HG03139 (cell line): ENCODE measurements at regions not wholly inside any gene's neighbourhood (a gene's known extent, or its start where the extent isn't known, plus 50 kb on each side); places are given as distances from the start of the nearest gene placed in this dataset.
"Not testable (repeated sequence)": the region's sequence is repeated elsewhere in the genome, so short reads cannot be mapped to it uniquely, and the experiment has no call there.

ENCODE experiments used
- ATAC-seq: cut with Tn5 transposase; IDR thresholded peaks from one replicate; pipeline ENCODE4 v1.9.1; 2021; ENCODE audit not compliant: unreplicated experiment

DNA sequence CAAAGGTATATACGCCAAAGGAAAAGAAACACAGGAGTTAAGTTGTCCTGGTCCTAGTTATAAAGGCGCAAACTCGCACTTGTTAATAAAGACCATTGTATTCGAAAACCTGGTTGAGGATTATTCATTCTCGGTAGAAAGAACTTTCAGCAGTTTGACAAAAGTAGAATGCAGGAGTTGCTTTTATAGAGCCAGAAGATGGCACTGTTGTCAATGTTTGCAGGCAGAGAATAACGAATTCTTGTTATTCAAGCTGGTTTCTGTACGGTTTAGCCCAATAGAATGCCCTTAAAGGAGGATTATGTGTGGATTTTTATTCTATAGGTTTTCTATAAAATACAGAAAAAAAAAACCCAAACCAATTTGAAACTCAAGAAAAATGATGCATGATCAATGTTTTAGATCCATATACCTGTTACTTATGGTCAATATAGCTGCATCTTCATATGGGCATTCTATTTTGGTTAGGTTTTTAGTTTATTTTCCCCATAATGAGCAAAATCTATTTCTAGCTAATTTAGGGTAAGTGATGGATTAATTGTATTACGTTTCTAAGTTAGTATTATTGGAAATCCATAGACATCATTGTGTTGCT is 510.3 kb downstream of the PLCL1 start:
- no peak for ATAC-seq

DNA sequence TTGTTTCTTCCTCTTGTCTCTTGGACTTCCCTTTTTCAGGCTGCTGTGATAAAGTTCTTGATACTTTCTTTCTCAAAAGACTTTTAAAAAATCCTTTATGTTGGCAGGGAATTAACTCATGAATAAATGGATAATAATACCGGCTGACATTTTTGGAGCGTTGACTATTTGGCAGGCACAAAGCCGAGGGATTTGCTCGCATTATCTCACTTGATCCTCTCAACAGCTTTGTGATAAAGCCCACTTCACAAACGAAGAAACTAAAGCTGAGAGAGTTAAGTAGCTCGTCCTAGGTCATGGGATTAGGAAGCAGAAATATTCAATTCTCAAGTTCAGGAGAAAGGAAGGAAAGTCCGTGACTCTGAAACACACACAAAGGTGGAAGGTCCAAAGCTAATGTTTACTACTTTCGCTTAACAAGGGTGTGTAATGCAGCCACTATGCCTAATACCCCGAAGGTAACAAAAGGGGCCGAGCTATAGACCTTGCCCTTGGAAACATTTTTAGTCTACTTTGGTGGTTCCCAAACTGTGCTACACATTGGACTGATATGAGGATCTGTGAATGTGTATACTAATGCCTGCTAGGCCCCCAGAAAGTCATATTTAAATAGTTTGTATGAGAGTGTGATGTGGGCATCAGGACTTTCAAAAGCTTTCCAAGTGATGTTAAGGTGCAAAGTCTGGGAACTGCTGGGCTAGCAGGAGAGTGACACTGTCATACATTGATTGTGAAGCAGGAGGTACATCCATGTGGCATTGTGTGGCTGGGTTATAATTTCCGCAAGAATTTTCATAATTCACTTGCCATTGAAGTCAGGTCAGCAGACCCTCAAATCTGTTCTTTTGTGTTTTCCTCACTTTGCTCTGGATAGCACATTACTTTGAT is 508.4 kb downstream of the PLCL1 start:
- no peak for ATAC-seq

DNA sequence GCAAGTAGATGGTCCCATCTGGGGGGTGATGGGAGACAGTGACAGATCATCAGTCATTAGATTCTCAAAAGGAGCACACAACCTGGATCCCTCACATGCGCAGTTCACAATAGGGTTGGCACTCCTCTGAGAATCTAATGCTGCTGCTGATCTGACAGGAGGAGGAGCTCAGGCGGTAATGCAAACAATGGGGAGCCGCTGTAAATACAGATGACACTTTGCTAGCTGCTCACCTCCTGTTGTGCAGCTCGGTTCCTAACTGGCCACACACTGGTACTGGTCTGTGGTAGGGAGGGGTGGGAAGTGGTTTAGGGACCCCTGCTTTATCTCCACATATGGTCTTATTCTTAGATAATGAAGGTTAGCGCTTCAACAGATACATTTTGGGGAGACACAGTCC is 506.6 kb downstream of the PLCL1 start:
- no peak for ATAC-seq

DNA sequence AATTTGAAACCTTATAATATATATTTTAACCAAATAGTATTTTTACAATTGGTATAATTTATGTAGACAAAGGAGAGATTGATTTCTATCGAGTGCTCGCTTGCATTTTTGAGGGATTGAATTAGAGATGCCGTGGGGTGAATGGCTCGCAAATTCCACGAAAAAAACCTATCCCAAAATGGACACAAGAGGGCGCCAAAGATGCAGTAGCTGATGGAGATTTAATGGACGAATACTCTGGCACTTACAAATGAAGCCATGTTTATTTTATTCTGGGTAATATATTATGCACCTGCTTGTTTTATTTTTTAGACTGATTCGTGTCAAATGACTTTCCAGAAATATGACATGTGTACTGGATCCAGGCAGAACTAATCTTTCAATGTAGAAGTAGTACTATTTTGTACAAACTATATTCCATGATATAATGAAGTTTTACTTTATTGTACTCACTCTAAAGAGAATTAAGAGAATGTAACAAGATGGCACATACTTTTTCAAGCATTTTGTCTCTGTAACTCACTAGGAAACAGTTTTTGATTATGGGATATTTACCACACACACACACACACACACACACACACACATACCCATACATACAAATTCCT is 505.4 kb downstream of the PLCL1 start:
- no peak for ATAC-seq

DNA sequence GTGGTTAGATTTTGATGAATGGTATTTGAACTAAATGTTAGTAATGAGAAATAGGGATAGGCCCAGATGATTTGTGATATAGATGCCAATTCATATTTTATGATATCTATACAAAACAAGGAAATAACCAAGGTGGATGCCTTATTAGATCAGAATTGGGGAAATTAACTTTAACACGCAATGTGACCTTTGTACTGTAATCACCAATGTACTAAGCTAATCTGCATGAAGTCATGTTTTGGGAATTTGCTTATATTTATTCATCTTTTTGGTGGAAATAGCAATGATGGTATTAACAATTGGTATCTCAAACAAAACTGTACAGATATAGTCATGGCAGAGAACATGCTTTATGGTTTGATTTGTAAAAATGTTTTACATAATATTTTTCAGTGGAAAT is 504.7 kb downstream of the PLCL1 start:
- ATAC-seq: no peak

DNA sequence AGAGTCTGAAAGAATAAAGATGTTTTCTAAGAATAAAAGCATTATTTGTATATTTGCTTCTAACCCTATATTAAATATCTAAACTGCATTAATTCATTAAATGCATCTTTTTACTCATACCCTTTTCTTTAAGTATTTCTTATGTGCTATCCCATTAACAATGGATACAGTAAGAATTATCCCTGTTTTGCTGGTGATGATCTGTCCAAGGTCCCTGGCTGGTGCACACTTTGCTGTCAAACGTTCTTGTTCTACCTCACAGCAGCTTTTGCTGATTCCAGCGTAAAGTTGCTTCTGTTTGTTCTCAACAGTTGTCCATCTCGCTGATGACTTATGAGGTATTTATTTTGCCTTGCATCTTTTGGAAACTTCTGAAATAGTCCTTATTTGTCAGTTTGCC is 504.0 kb downstream of the PLCL1 start:
- ATAC-seq: no peak

DNA sequence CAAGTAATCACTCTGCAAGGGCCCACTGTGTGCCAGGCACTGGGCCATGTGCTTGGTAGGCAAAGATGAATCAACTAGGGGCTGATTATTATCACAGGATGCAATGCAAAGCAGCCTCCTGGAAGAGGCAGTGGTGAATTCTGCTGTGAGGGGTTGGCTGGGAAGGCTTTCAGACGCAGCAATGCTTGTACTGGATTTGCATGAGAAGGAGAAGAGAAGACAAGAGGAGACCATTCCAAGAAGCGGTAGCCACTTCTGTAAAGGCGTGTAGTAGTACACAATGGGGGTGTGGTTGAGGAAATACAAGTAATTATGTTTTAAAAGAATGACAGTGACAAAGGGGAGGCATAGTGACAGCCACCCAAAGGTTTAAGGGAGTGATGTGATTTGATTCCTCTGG is 502.7 kb downstream of the PLCL1 start:
- ATAC-seq: no peak

DNA sequence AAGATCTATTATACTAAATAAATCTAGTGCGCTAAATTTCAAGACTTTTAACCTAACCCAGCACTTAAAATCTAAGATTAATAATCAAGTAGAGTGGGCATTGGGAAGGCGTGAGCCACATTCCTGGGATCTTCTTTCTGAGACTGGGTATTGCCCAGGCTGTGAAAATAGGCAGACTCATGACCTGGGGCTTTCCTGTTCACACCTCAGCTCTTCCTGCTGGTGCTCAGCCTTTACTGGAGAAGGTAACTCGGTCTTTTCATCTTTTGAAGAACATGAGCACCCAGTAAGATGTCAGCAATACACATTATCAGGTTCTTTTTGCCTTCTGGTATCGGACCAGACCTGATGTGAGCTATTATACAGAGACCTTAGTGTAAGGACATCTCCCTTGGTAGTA is 500.5 kb downstream of the PLCL1 start:
- ATAC-seq: no peak

DNA sequence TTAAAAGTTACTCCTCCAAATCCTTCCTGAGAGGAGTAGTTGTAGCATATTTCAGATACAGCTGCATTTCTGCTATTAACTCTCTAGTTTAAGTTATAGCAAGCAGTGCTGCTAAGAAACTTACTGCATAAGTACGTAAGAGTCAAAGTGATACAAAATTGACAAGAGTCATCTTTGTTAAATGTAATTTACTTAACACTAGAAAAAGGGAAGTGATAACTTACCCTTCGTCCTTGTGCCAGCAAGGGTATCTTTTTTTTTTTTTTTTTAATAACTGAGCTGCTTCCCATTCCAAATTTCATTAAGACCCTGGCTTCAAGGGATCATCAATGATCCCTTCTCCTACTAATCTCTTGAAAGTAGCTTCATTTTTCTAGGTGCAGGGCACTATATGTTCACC is 493.0 kb downstream of the PLCL1 start:
- no peak for ATAC-seq

DNA sequence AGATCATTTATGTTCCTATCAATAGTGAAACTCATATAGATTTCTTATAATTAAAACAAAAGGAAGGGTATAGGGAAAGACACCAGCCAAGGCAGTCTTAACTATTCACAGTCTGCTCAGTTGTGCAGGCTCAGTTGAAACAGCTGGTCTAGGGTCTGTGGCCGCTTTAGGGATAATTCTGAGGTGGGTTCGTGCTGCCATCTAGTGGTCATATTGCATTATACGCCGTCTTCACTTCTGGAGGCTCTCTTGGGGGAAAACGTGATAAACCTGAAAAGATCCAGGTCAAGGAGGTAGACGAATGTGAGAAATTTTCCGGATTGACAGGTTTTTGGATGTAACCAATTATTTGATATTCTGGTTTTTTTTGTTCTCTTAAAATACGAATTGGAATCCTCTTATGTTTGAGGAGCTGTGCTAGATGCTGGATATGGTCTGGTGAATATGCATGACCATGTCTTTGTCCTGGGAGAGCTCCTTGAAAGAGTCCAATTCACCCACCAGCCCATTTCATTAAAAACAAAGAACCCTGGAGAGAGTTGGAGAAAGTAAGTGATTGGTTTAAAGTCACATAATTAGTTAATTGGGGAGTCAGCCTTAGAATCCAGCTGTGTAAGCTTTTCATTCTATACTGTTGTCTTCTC is 492.4 kb downstream of the PLCL1 start:
- ATAC-seq: peak; percentile 90

DNA sequence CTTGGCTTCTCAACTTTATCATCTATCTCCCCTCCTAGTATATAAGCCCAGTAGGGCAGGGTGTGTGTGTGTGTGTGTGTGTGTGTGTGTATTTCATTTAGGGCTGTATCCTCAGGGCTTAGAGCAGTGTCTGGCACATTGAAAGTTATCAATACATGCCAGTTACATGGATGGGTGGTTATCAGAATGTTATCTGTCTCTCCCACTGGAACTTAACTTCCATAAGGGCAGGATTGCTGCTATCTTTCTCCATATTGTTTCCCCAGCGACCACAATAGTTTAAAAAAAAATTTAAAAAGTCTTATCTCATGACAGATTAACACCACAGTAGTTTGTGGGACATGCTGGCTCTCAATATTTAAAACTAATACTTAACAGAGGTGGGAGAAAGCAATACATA is 488.9 kb downstream of the PLCL1 start:
- ATAC-seq: no peak

DNA sequence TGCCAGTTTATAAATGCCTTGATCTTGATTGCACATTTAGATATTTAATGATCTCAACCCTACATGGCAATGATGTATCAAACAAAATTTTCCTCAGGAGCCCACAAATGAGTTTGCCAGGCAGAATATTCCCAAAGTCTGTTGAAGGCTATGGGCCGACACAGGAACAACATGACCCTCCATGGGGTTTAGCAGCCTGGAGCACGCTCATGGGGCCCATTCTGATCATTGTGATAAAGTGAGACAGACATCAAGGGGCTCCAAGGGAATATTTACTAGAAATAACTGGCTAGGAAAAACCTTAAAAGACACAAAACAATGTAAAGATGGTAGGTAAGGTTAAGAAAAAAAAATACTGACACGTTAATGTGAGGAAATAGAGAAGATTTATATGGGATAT is 485.4 kb downstream of the PLCL1 start:
- ATAC-seq: no peak

DNA sequence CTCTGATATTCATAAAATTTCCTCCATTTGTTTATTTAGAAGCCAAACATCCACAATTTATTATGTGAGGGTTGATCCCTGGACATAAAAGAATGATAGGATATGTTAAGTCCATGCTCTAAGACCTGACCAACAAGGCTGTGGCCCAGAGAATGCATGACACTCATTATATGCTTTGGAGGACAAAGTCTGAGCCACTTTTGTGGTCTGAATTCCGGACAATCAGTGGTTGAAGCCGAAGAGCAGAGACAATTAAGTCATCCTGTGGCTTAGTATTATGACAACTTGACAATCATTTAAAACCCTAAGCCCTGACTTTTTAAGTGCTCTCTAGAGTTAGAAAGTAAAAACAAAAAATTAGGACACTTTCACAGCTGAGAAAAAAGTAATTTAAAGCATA is 483.3 kb downstream of the PLCL1 start:
- no peak for ATAC-seq

DNA sequence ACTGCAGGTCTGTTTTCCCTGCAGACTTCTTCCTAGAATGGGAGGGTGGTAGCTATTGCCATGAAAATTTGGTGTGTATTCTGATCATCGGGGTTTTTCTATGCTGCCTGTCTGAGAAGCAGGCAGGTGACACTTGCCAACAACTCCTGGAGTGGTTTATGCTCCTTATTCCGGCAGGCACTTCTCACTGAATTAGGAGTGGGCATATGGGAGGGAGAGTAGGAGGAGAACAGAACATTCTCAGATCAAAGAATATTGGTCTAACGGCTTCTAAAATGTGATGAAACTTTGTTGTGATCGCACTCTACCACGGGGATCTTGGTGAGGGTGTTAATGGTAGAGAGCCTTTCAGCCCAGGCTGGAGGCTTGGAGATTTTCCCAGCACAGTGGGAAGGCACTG is 480.8 kb downstream of the PLCL1 start:
- no peak for ATAC-seq

DNA sequence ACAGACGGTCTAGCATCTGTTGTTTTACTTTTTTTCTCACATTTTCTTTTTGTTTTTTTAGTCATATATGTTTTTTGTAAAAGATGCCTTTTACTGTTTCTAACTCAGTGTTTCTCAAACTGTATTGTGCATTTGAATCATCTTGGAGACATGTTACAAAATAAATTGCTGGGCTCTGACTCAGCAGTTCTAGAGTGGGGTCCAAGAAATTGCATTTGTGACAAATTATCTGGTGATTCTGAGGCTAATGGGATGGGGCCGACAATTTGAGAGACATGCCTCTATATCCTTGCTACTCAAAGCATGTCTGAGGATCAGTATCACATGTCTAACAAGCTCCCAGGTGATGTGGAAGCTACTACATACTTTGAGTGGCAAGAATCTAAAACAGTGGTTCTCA is 478.8 kb downstream of the PLCL1 start:
- no peak for ATAC-seq

DNA sequence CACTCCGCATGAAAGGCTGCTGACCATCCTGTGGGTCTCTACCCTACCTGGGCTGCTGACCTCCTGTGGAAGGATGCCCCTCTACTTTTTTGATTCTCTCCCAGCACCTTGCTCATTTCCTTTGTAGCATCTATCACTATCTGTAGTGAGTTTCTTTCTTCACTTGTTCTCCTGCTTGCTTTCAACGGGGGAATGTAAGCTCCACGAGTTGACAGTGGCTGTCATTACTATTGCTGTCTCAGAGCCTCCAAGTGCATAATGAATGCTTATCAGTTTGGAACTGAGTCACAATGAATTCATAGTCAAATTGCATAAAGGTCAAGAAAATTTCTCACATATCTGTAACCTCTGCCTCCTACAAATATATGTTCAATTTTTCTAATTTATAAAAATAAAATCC is 477.7 kb downstream of the PLCL1 start:
- no peak for ATAC-seq

DNA sequence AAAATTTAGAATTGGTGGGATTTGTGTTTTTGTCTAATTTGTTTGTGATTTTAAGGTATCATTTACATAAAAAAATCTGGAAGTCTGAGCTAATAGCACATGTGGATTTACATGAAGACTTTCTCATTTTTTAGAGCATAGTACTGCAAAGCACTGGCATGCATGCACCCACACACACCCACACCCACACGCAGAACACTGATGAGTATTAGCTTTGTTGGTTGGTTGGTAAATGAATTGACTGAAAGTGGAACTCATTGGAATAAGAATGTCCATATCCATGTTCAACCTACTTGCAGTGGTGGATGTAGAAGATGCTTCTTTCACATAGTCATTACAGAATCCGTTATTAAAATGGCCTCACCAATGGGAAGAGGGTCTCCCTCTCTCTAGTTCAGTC is 475.8 kb downstream of the PLCL1 start:
- no peak for ATAC-seq

DNA sequence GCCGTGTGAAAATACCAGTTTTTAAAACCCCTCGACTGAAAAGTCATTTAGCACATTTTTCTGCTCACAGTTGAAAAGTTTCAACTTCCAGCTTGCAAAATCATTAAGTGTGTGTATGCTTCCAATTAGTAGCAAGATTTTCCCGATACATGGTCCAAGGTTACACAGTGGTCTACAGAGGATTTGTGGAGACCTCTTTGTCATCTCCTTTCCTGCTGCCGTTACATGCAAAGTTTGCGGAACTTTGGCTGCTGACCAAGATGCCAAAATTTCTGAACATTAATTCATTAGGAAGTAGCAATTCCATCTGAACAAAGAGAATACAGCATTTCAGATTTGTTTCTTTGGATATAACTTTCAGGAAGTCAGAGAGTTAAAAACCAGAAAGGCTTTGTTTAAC is 474.6 kb downstream of the PLCL1 start:
- ATAC-seq: no peak

DNA sequence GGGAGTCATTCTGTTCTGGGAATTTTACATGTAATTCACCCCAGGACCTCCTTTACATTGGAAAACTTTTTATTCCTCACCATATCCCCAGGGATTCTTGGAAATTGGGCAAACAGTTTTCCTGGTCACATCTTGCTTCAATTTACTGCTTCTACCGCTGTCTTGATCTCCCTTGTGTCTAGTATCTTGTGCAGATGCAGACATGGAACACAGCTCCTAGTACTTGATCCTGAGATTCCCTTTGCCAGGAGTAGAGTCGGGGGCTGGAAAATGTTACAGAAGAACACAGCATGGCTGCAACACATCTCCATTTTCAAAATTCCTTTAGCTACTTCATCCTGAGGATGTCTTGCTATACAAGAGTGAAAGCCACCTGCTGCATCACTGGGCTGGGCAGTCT is 472.8 kb downstream of the PLCL1 start:
- no peak for ATAC-seq

DNA sequence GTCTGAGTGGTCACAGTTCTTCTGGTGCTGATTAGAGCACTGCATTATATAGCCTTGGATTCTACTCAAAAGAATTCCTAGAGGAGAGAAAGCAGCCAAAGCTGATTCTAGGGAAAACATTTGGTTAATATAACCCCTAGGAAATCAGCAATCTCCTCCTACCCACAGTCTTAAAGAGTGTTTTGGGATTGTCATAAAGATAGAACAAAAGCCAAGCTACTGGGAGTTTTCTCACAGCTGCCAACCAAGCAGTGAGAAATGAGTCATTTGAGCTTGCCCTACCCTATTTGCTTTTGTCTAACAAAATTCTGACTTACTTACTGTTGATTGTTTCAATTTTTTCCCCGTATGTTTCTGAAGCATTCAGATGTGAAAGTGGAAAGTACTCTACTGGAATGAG is 469.3 kb downstream of the PLCL1 start:
- ATAC-seq: no peak

DNA sequence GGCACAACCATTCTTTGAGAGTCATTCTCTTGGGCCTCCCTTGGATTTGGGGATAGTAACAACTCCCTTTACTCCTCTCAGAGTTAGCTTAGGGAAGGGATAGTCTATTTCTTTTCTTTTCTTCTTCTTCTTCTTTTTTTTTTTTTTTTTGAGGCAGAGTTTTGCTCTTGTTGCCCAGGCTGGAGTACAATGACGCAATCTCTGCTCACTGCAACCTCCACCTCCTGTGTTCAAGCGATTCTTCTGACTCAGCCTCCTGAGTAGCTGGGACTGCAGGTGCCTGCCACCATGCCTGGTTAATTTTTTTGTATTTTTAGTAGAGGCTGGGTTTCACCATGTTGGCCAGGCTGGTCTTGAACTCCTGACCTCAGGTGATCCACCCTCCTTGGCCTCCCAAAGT is 465.8 kb downstream of the PLCL1 start:
- not testable (repeated sequence) for ATAC-seq

DNA sequence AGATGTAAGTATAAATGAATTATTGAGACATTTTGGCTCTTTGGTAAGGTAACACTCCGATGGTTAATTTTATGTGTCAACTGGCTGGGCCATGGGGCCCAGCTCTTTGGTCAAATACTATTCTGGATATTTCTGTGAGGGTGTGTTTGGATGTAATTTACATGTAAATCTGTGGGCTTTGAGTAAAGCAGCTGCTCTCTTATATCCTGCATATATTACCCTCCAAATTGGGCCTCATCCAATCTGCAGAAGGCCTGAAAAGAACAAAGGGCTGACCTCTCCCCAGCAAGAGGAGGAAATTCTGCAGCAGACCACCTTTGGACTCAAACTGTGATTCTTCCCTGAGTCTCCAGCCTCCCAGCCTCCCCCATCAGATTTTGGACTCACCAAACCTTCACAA is 464.1 kb downstream of the PLCL1 start:
- no peak for ATAC-seq
